ENCODE measurements at regions not wholly inside any gene's neighbourhood (a gene's known extent, or its start where the extent isn't known, plus 50 kb on each side); places are given as distances from the start of the nearest gene placed in this dataset.

- TF ChIP-seq CTCF (IDR thresholded peaks at IDR 0.05) (no peak), POLR2AphosphoS5 (IDR thresholded peaks at IDR 0.05) (no peak)
Measured at GRCh38 chr11:115963156-115963555, 458.9 kb upstream of the CADM1 start.

Data from gastroesophageal sphincter (tissue), 3 donors.